Trophoblast cell (in vitro differentiated cells and primary cell): ENCODE measurements at regions not wholly inside any gene's neighbourhood (a gene's known extent, or its start where the extent isn't known, plus 50 kb on each side); places are given as distances from the start of the nearest gene placed in this dataset.
A peak's percentile ranks its signal among the peaks of the same experiment; 100 is the strongest.

Source experiments
- DNase-seq, 2 donors: peaks; one replicate each; pipeline ENCODE4 v3.0.0-alpha.2; 2016
- H2AFZ ChIP-seq: 2 replicates; pipeline ENCODE4 v1.6.1; 2013; ENCODE audit warnings: low read length, moderate library complexity, mild to moderate bottlenecking; ENCODE audit not compliant: insufficient read depth, poor library complexity
- H2AK5ac ChIP-seq: 2 replicates; pipeline ENCODE4 v1.6.1; 2013; ENCODE audit warnings: mild to moderate bottlenecking, low read length
- H2BK120ac ChIP-seq: 2 replicates; pipeline ENCODE4 v1.6.1; 2013; ENCODE audit warnings: low read length, mild to moderate bottlenecking, moderate library complexity; ENCODE audit not compliant: insufficient read depth, poor library complexity
- H2BK12ac ChIP-seq: 2 replicates; pipeline ENCODE4 v1.6.1; 2013; ENCODE audit warnings: mild to moderate bottlenecking, low read length, moderate library complexity
- H2BK5ac ChIP-seq: 2 replicates; pipeline ENCODE4 v1.6.1; 2013; ENCODE audit warnings: low read length, low read depth, moderate library complexity, mild to moderate bottlenecking; ENCODE audit not compliant: poor library complexity
- H3K14ac ChIP-seq: 2 replicates; pipeline ENCODE4 v1.6.1; 2013; ENCODE audit warnings: mild to moderate bottlenecking, low read length
- H3K18ac ChIP-seq: 2 replicates; pipeline ENCODE4 v1.6.1; 2013; ENCODE audit warnings: mild to moderate bottlenecking, low read length
- H3K23ac ChIP-seq: 2 replicates; pipeline ENCODE4 v1.6.1; 2013; ENCODE audit warnings: low read length
- H3K27ac ChIP-seq: 2 replicates; pipeline ENCODE4 v1.5.1; 2013; ENCODE audit warnings: low read depth, mild to moderate bottlenecking, inconsistent platforms, low read length, moderate library complexity
- H3K27me3 ChIP-seq: 2 replicates; pipeline ENCODE4 v1.6.1; 2013; ENCODE audit warnings: inconsistent platforms, mild to moderate bottlenecking, low read length, moderate library complexity; ENCODE audit not compliant: insufficient read depth
- H3K36me3 ChIP-seq, 2 experiments: 1 replicate in 1 of 2; 2 replicates in 1 of 2; pipeline ENCODE4 v1.6.1; 2013; ENCODE audit warnings: low read length in 2 of 2, mild to moderate bottlenecking in 2 of 2, moderate library complexity in 1 of 2; ENCODE audit not compliant: insufficient read depth in 2 of 2, control insufficient read depth in 1 of 2
- H3K4ac ChIP-seq: 2 replicates; pipeline ENCODE4 v1.6.1; 2013; ENCODE audit warnings: low read depth, mild to moderate bottlenecking, low read length, moderate library complexity
- H3K4me1 ChIP-seq, 2 experiments: 1 replicate in 1 of 2; 2 replicates in 1 of 2; pipeline ENCODE4 v1.6.1; 2013; ENCODE audit warnings: low read length in 2 of 2, mild to moderate bottlenecking in 2 of 2, moderate library complexity in 1 of 2; ENCODE audit not compliant: insufficient read depth in 2 of 2, control insufficient read depth in 1 of 2
- H3K4me2 ChIP-seq: 2 replicates; pipeline ENCODE4 v1.6.1; 2013; ENCODE audit warnings: inconsistent platforms, mild to moderate bottlenecking, low read length, moderate library complexity
- H3K4me3 ChIP-seq: 2 replicates; pipeline ENCODE4 v1.5.1; 2013; ENCODE audit warnings: mild to moderate bottlenecking, low read depth, low read length, inconsistent platforms
- H3K79me1 ChIP-seq: one replicate; pipeline ENCODE4 v1.6.1; 2013; ENCODE audit warnings: low read length
- H3K79me2 ChIP-seq: 2 replicates; pipeline ENCODE4 v1.6.1; 2013; ENCODE audit warnings: low read length, mild to moderate bottlenecking; ENCODE audit not compliant: control insufficient read depth, insufficient read depth, poor library complexity
- H3K9ac ChIP-seq: 2 replicates; pipeline ENCODE4 v1.6.1; 2013; ENCODE audit warnings: mild to moderate bottlenecking, low read length
- H3K9me3 ChIP-seq: 2 replicates; pipeline ENCODE4 v1.6.1; 2013; ENCODE audit warnings: low read depth, mild to moderate bottlenecking, control low read depth, inconsistent platforms, low read length; ENCODE audit not compliant: insufficient read depth
- H4K12ac ChIP-seq: 2 replicates; pipeline ENCODE4 v1.6.1; 2013; ENCODE audit warnings: low read depth, mild to moderate bottlenecking, low read length, moderate library complexity
- H4K8ac ChIP-seq: 2 replicates; pipeline ENCODE4 v1.6.1; 2013; ENCODE audit warnings: low read depth, mild to moderate bottlenecking, low read length, moderate library complexity
- H4K91ac ChIP-seq: one replicate; pipeline ENCODE4 v1.6.1; 2013; ENCODE audit warnings: low read depth, mild to moderate bottlenecking, low read length, moderate library complexity
- WGBS: extraction: QIAGEN DNeasy Blood & Tissue Kit; methylation state at CpG from one replicate; pipeline ENCODE4 v1.1.7; 2013; ENCODE audit warnings: missing lambda C conversion rate; ENCODE audit not compliant: insufficient read length, insufficient coverage; ENCODE audit errors: extremely low coverage; 5-methylcytosine and 5-hydroxymethylcytosine counted together

DNA sequence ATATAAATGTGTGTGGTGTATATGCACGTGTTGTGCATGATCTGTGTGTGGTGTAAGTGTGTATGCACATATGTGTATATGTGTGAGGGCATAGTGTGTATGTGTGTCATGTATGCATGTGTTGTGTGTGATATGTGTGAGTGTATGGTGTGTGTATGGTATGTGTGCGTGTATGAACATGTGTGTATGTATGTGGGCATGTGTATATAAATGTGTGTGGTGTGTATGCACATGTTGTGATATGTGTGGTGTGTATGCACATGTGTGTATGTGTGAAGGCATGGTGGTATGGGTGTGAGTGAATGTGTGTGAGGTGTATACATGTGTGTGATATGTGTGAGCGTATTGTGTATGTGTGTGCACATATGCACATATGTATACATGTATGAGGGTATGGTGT, 198.7 kb downstream of the RBFOX3 start:
- peaks cover 7% of the 10 kb centered on the region for H3K9me3 ChIP-seq
- H3K23ac ChIP-seq = peak overlapping the region; percentile 37
- no peak overlapping the region for H4K8ac ChIP-seq
- H3K36me3 ChIP-seq = no peaks in the 10 kb centered on the region
- H2BK120ac ChIP-seq = no peak overlapping the region
- H3K4me3 ChIP-seq = no peak overlapping the region
- no peaks in the 10 kb centered on the region for H3K79me2 ChIP-seq
- H3K27me3 ChIP-seq = no peaks in the 10 kb centered on the region
- no peak overlapping the region for H3K14ac ChIP-seq
- no peak overlapping the region for H4K91ac ChIP-seq
- no peak overlapping the region for H2BK12ac ChIP-seq
- no peaks in the 10 kb centered on the region for H3K4me1 ChIP-seq
- no peak overlapping the region for H3K18ac ChIP-seq
- H3K9ac ChIP-seq = no peak overlapping the region
- H4K12ac ChIP-seq = no peak overlapping the region
- WGBS = 100% methylated on average over 2 of the region's 3 CpGs
- H2AFZ ChIP-seq = no peak overlapping the region
- H3K4me2 ChIP-seq = no peak overlapping the region
- no peak overlapping the region for H3K27ac ChIP-seq
- no peak for DNase-seq
- no peaks in the 10 kb centered on the region for H3K79me1 ChIP-seq
- no peak overlapping the region for H2AK5ac ChIP-seq
- H2BK5ac ChIP-seq = no peak overlapping the region
- no peak overlapping the region for H3K4ac ChIP-seq

DNA sequence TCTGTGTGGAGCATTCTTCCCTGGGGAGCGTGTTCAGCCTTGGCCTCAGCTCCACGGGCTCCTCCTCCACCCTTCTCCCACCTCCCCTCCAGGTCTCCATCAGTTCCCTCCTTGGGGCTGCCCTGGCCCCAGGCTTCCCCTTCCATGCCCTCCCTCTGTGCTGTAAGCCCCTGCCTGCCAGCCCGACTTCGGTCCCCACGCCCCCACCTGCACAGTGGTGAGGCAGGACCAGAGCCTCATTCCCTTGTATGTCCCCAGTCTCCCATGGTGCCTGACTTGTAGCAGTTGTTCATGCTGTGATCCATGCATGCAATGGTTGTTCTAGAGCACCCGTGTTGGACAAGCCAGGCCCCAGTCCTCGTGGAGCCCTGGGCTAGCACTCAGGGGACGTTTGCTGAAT, 199.4 kb downstream of the RBFOX3 start:
- Histone ChIP-seq H3K27ac (no peak overlapping the region), H3K36me3 (no peaks in the 10 kb centered on the region), H2AFZ (no peak overlapping the region), H3K18ac (no peak overlapping the region), H3K9me3 (peaks cover 7% of the 10 kb centered on the region), H3K4me2 (no peak overlapping the region), H2BK5ac (no peak overlapping the region), H4K12ac (no peak overlapping the region), H3K14ac (no peak overlapping the region), H3K4ac (no peak overlapping the region), H3K79me1 (no peaks in the 10 kb centered on the region), H3K9ac (no peak overlapping the region), H3K4me3 (peak overlapping the region; percentile 1), H3K4me1 (no peaks in the 10 kb centered on the region), H3K27me3 (no peaks in the 10 kb centered on the region), H3K23ac (no peak overlapping the region), H4K91ac (no peak overlapping the region), H2AK5ac (no peak overlapping the region), H2BK12ac (no peak overlapping the region), H4K8ac (no peak overlapping the region), H3K79me2 (no peaks in the 10 kb centered on the region), H2BK120ac (no peak overlapping the region)
- no CpG with 5 or more reads among the region's 8 CpGs for WGBS
- DNase-seq = no peak

DNA sequence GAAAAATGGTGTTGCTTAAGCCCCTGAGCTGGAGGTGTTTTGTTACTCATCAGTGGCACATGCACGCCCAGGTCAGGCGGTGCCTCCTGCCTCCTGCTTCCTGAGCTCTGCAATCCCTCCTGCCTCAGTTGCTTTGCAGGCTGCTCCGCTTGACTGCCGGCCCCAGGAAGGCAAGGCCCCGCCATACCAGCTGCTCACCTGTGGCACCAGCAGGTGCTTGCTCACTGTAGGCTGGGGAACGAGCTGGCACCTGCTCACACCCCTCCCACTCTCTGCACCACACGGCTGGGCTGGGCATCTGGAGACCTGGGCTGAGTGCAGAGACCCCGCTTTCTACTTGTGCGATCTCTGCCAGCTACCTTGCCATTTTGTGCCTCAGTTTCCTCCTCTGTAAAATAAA, 200.2 kb downstream of the RBFOX3 start:
- H2BK12ac ChIP-seq = no peak overlapping the region
- no peaks in the 10 kb centered on the region for H3K79me2 ChIP-seq
- no peak overlapping the region for H2BK5ac ChIP-seq
- no CpG with 5 or more reads among the region's 9 CpGs for WGBS
- no peak overlapping the region for H3K27ac ChIP-seq
- H2BK120ac ChIP-seq = no peak overlapping the region
- H3K23ac ChIP-seq = no peak overlapping the region
- no peak overlapping the region for H2AFZ ChIP-seq
- no peak overlapping the region for H3K4me3 ChIP-seq
- H3K4me2 ChIP-seq = no peak overlapping the region
- no peaks in the 10 kb centered on the region for H3K36me3 ChIP-seq
- H4K8ac ChIP-seq = no peak overlapping the region
- no peak overlapping the region for H2AK5ac ChIP-seq
- no peak overlapping the region for H3K14ac ChIP-seq
- no peaks in the 10 kb centered on the region for H3K27me3 ChIP-seq
- peaks cover 7% of the 10 kb centered on the region for H3K9me3 ChIP-seq
- H3K4me1 ChIP-seq = no peaks in the 10 kb centered on the region
- no peak overlapping the region for H3K4ac ChIP-seq
- no peak overlapping the region for H3K18ac ChIP-seq
- H3K79me1 ChIP-seq = no peaks in the 10 kb centered on the region
- no peak for DNase-seq
- no peak overlapping the region for H4K91ac ChIP-seq
- no peak overlapping the region for H3K9ac ChIP-seq
- no peak overlapping the region for H4K12ac ChIP-seq

DNA sequence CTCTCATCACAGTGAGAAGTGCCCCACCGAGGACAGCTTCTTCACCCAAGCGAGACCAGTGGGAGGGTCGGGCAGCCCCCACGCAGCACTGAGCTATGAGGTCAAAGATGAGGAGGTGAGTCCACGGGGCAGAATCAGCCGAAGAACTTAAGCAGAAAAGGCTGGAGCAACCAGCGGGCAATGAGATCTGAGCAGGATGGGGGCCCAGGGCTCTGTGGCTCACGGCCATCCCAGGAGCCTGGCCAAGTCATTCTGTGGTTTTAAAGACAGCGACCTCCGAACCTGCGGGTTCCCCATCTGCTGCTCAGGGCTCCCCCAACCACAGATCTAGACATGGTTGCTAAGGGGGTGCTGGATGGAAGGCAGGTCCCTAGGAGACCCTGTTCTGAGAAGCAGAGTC, 202.6 kb downstream of the RBFOX3 start:
- no peak overlapping the region for H2BK120ac ChIP-seq
- H3K79me2 ChIP-seq = no peaks in the 10 kb centered on the region
- no peaks in the 10 kb centered on the region for H3K79me1 ChIP-seq
- no peak overlapping the region for H2BK12ac ChIP-seq
- no peak overlapping the region for H4K91ac ChIP-seq
- no peak for DNase-seq
- no peak overlapping the region for H2BK5ac ChIP-seq
- H3K4me2 ChIP-seq = no peak overlapping the region
- H3K18ac ChIP-seq = no peak overlapping the region
- no peak overlapping the region for H3K4me3 ChIP-seq
- H4K12ac ChIP-seq = no peak overlapping the region
- no peak overlapping the region for H3K14ac ChIP-seq
- H2AK5ac ChIP-seq = no peak overlapping the region
- no peak overlapping the region for H4K8ac ChIP-seq
- no peak overlapping the region for H3K9ac ChIP-seq
- no peak overlapping the region for H3K4ac ChIP-seq
- no CpG with 5 or more reads among the region's 11 CpGs for WGBS
- H2AFZ ChIP-seq = no peak overlapping the region
- H3K27me3 ChIP-seq = no peaks in the 10 kb centered on the region
- peaks cover 7% of the 10 kb centered on the region for H3K9me3 ChIP-seq
- H3K27ac ChIP-seq = no peak overlapping the region
- H3K23ac ChIP-seq = no peak overlapping the region
- H3K4me1 ChIP-seq = no peaks in the 10 kb centered on the region
- no peaks in the 10 kb centered on the region for H3K36me3 ChIP-seq
